HCT116 (cell line): ENCODE measurements at regions not wholly inside any gene's neighbourhood (a gene's known extent, or its start where the extent isn't known, plus 50 kb on each side); places are given as distances from the start of the nearest gene placed in this dataset.

Experiments
- ATAC-seq: fragments of 200-7000 bp; cut with Tn5 transposase; 2 replicates; pipeline ENCODE4 v1.9.1; 2020; ENCODE audit warnings: mild to moderate bottlenecking, moderate library complexity
- BruUV-seq: library from RNA; stranded (reverse); fragments of 400-500 nt; replicated peaks from 2 replicates; lab custom pipeline; 2021; lab: Mats Ljungman, UMichigan
- CTCF ChIA-PET: fragments of 300-600 bp; sonication (Branson Sonifier 250); formaldehyde crosslinking; loops from one replicate; lab custom pipeline; 2021; ENCODE audit warnings: antibody characterized with exemption; lab: Charles Lee
- POLR2A ChIA-PET: fragments of 300-600, 350-600 bp; sonication (Branson Sonifier 250); formaldehyde crosslinking; loops from one replicate; lab custom pipeline; 2021; ENCODE audit warnings: antibody characterized with exemption; lab: Charles Lee
- RAD21 ChIA-PET, 2 experiments: fragments of 300-600 bp; sonication (Branson Sonifier 250); formaldehyde crosslinking; loops; one replicate each; lab custom pipeline; 2023; ENCODE audit warnings: low total read pairs in 2 of 2; ENCODE audit not compliant: uncharacterized antibody in 2 of 2, unreplicated experiment in 2 of 2, low non-redundant PET in 1 of 2; lab: Charles Lee
- DNase-seq: peaks from one replicate; pipeline ENCODE4 v3.0.0-alpha.2; 2010; ENCODE audit warnings: low read depth, low spot score
- H2AFZ ChIP-seq: fragments of 200-600 bp; shearing (Covaris generic), sonication (generic); 2 replicates; pipeline ENCODE4 v1.6.1; 2017; ENCODE audit warnings: low read depth, mixed run types, mixed read lengths, antibody characterized with exemption, low read length; ENCODE audit not compliant: poor library complexity, severe bottlenecking
- H3K27ac ChIP-seq: 2 replicates; pipeline ENCODE4 v1.5.1; 2012; ENCODE audit warnings: low read depth, low read length
- H3K27me3 ChIP-seq: fragments of 200-600 bp; sonication (generic); 2 replicates; pipeline ENCODE4 v1.6.1; 2016; ENCODE audit warnings: mixed run types, low read length, mixed read lengths; ENCODE audit not compliant: insufficient read depth
- H3K36me3 ChIP-seq, 2 experiments: fragments of 200-500 bp in 1 of 2; fragments of 200-600 bp in 1 of 2; sonication (Bioruptor generic) in 1 of 2; sonication (generic) in 1 of 2; 2 replicates each; pipeline versions ENCODE4 v1.5.1 to v1.6.1; 2014 to 2016; ENCODE audit warnings: low read length in 2 of 2, inconsistent platforms in 1 of 2, mixed read lengths in 1 of 2, mixed run types in 1 of 2; ENCODE audit not compliant: insufficient read depth in 2 of 2, control insufficient read depth in 1 of 2
- H3K4me1 ChIP-seq, 2 experiments: fragments of 200-600 bp in 1 of 2; sonication (generic) in 1 of 2; 2 replicates each; pipeline versions ENCODE4 v1.5.1 to v1.6.1; 2012 to 2017; ENCODE audit warnings: low read length in 2 of 2, inconsistent platforms in 1 of 2, mild to moderate bottlenecking in 1 of 2, mixed read lengths in 1 of 2, mixed run types in 1 of 2, moderate library complexity in 1 of 2; ENCODE audit not compliant: insufficient read depth in 2 of 2, control insufficient read depth in 1 of 2
- H3K4me2 ChIP-seq: fragments of 200-600 bp; sonication (generic); 2 replicates; pipeline ENCODE4 v1.6.1; 2017; ENCODE audit warnings: mixed run types, low read length, mixed read lengths
- H3K4me3 ChIP-seq, 2 experiments: fragments of 200-600 bp in 1 of 2; sonication (generic) in 1 of 2; replicated peaks in 1 of 2; 2 replicates each; pipeline ENCODE4 v1.5.1; 2011 to 2016; ENCODE audit warnings: low read length in 2 of 2, control low read depth in 1 of 2, low read depth in 1 of 2, mild to moderate bottlenecking in 1 of 2, mixed read lengths in 1 of 2, mixed run types in 1 of 2
- H3K79me2 ChIP-seq: fragments of 200-600 bp; sonication (generic); 2 replicates; pipeline ENCODE4 v1.6.1; 2017; ENCODE audit warnings: mild to moderate bottlenecking, mixed run types, low read length, moderate library complexity, mixed read lengths; ENCODE audit not compliant: insufficient read depth
- H3K9ac ChIP-seq: fragments of 200-600 bp; sonication (generic); 2 replicates; pipeline ENCODE4 v1.6.1; 2016; ENCODE audit warnings: low read length, mixed read lengths
- H3K9me2 ChIP-seq: fragments of 200-600 bp; sonication (generic), shearing (Covaris generic); 2 replicates; pipeline ENCODE4 v1.6.1; 2017; ENCODE audit warnings: mixed run types, mild to moderate bottlenecking, moderate library complexity; ENCODE audit not compliant: insufficient read depth
- H3K9me3 ChIP-seq, 2 experiments: fragments of 200-500 bp in 1 of 2; fragments of 200-600 bp in 1 of 2; sonication (Bioruptor generic) in 1 of 2; sonication (generic) in 1 of 2; 2 replicates each; pipeline ENCODE4 v1.6.1; 2014 to 2017; ENCODE audit warnings: low read length in 2 of 2, mixed read lengths in 2 of 2, inconsistent platforms in 1 of 2, low read depth in 1 of 2, mild to moderate bottlenecking in 1 of 2, mixed run types in 1 of 2, moderate library complexity in 1 of 2; ENCODE audit not compliant: control insufficient read depth in 1 of 2, insufficient read depth in 1 of 2
- H4K20me1 ChIP-seq: fragments of 200-600 bp; sonication (generic), shearing (Covaris generic); 2 replicates; pipeline ENCODE4 v1.6.1; 2017; ENCODE audit warnings: mixed run types, mild to moderate bottlenecking, moderate library complexity; ENCODE audit not compliant: insufficient read depth
- CBX3 ChIP-seq: IDR thresholded peaks from 2 replicates; pipeline ENCODE4 v1.6.1; 2012; ENCODE audit warnings: low read depth
- CEBPB ChIP-seq: IDR thresholded peaks from 2 replicates; pipeline ENCODE4 v1.6.1; 2012; ENCODE audit warnings: low read depth
- ELF1 ChIP-seq: IDR thresholded peaks from 2 replicates; pipeline ENCODE4 v1.6.1; 2012; ENCODE audit warnings: low read depth, borderline replicate concordance
- EZH2 ChIP-seq: fragments of 200-600 bp; sonication (generic); IDR thresholded peaks from 2 replicates; pipeline ENCODE4 v1.6.1; 2017; ENCODE audit warnings: antibody characterized with exemption, mixed run types
- EZH2phosphoT487 ChIP-seq: fragments of 200-600 bp; IDR thresholded peaks from 2 replicates; pipeline ENCODE4 v1.6.1; 2018; ENCODE audit warnings: antibody characterized with exemption, borderline replicate concordance
- JUND ChIP-seq: IDR thresholded peaks from 2 replicates; pipeline ENCODE4 v1.6.1; 2012
- POLR2A ChIP-seq: IDR thresholded peaks from 2 replicates; pipeline ENCODE4 v1.7.0; 2011; ENCODE audit warnings: borderline replicate concordance; ENCODE audit not compliant: insufficient read depth, insufficient read length; ENCODE audit errors: extremely low read depth
- RAD21 ChIP-seq: IDR thresholded peaks from 2 replicates; pipeline ENCODE4 v1.6.1; 2012; ENCODE audit warnings: low read depth, mild to moderate bottlenecking
- SIN3A ChIP-seq: IDR thresholded peaks from 2 replicates; pipeline ENCODE4 v1.6.1; 2012; ENCODE audit warnings: low read depth
- SP1 ChIP-seq: IDR thresholded peaks from 2 replicates; pipeline ENCODE4 v1.6.1; 2012; ENCODE audit warnings: low read depth
- SRF ChIP-seq: IDR thresholded peaks from 2 replicates; pipeline ENCODE4 v1.6.1; 2012; ENCODE audit warnings: low read depth
- ZFX ChIP-seq: fragments of 450-650 bp; IDR thresholded peaks from 2 replicates; pipeline ENCODE4 v1.6.1; 2017
- ZNF274 ChIP-seq: fragments of 200-500 bp; sonication (Bioruptor generic); IDR thresholded peaks from 2 replicates; pipeline ENCODE4 v1.6.1; 2014; ENCODE audit warnings: mild to moderate bottlenecking, low read depth, low read length, inconsistent platforms
- intact Hi-C: fragments of 100-400 bp; cut with micrococcal nuclease; formaldehyde crosslinking; loops from 2 replicates; pipeline ENCODE4 v1.10.0; 2022
- TF ChIP-seq, protein P1 (sequence below): IDR thresholded peaks from 2 replicates; pipeline ENCODE4 v1.6.1; 2011; ENCODE audit warnings: mild to moderate bottlenecking, low read length, moderate library complexity; ENCODE audit not compliant: insufficient replicate concordance; ENCODE audit errors: extremely low read depth
- TF ChIP-seq, protein P2 (sequence below): IDR thresholded peaks from 2 replicates; pipeline ENCODE4 v1.6.1; 2012; ENCODE audit warnings: low read depth
- TF ChIP-seq, protein P3 (sequence below): IDR thresholded peaks from 2 replicates; pipeline ENCODE4 v1.6.1; 2012
- TF ChIP-seq, protein P4 (sequence below), 3 experiments: fragments of 200-600 bp in 1 of 3; sonication (generic) in 1 of 3; IDR thresholded peaks in 2 of 3; conservative IDR thresholded peaks in 1 of 3; 2 replicates each; pipeline ENCODE4 v1.5.1; 2012 to 2017; ENCODE audit warnings: low read depth in 2 of 3, low read length in 2 of 3, antibody characterized with exemption in 1 of 3, borderline replicate concordance in 1 of 3, control low read depth in 1 of 3, mild to moderate bottlenecking in 1 of 3, mixed read lengths in 1 of 3, mixed run types in 1 of 3, moderate library complexity in 1 of 3; ENCODE audit not compliant: insufficient read depth in 1 of 3

DNA sequence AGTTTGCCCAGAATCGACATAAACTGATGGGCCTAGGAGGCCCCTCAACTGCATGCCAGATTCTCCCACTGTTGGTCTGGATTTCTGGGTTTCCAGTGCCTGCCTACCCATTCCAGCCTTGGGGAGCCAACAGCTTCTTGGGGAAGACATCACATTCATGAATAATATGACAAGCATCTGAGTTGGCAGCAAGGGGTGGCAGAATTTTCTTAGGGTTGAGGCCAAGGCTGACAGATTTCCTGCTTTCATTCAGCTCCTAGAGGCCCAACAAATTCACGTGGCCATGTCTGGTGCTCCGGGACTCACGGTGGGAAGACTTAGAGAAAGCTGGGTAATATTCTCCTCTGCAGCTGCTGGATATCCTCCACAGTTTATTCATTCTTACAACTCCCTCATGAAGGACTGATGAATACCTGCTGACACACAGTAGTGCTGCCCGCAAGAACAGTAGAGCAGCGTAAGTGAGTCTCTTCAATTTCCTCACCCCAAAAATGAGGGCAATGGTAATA is 305.0 kb upstream of the TNC start:
- no peaks in the 10 kb centered on the region for H3K36me3 ChIP-seq
- RAD21 ChIA-PET, result no interaction called here
- no peak overlapping the region for H3K9ac ChIP-seq

More for the DNA sequence above, 305.0 kb upstream of the TNC start:
- Histone ChIP-seq H3K4me2 (no peak overlapping the region), H3K79me2 (no peaks in the 10 kb centered on the region), H3K27ac (no peak overlapping the region), H3K27me3 (no peaks in the 10 kb centered on the region), H3K9me3 (no peaks in the 10 kb centered on the region), H4K20me1 (no peaks in the 10 kb centered on the region), H3K4me1 (no peaks in the 10 kb centered on the region), H3K9me2 (no peaks in the 10 kb centered on the region), H3K4me3 (no peak overlapping the region), H2AFZ (no peak overlapping the region)
- ChIA-PET CTCF (no interaction called here), POLR2A (interaction anchor here (0.6 kb wide), 1 partner anchor 1234 kb away, joined by 3 read pairs; no protein-coding TSS in a partner anchor)
- ATAC-seq (no peak), DNase-seq (no peak)
- intact Hi-C loops, result no loop called here
- no TSS peak for BruUV-seq
- TF ChIP-seq JUND (no peak), SRF (no peak), EZH2phosphoT487 (no peak), ZNF274 (no peak), ELF1 (no peak), CEBPB (no peak), ZFX (no peak), CBX3 (no peak), SIN3A (no peak), EZH2 (no peak), RAD21 (no peak), SP1 (no peak), POLR2A (no peak)
- TF ChIP-seq, protein P1, sequence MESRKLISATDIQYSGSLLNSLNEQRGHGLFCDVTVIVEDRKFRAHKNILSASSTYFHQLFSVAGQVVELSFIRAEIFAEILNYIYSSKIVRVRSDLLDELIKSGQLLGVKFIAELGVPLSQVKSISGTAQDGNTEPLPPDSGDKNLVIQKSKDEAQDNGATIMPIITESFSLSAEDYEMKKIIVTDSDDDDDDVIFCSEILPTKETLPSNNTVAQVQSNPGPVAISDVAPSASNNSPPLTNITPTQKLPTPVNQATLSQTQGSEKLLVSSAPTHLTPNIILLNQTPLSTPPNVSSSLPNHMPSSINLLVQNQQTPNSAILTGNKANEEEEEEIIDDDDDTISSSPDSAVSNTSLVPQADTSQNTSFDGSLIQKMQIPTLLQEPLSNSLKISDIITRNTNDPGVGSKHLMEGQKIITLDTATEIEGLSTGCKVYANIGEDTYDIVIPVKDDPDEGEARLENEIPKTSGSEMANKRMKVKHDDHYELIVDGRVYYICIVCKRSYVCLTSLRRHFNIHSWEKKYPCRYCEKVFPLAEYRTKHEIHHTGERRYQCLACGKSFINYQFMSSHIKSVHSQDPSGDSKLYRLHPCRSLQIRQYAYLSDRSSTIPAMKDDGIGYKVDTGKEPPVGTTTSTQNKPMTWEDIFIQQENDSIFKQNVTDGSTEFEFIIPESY, result no peak
- TF ChIP-seq, protein P2, sequence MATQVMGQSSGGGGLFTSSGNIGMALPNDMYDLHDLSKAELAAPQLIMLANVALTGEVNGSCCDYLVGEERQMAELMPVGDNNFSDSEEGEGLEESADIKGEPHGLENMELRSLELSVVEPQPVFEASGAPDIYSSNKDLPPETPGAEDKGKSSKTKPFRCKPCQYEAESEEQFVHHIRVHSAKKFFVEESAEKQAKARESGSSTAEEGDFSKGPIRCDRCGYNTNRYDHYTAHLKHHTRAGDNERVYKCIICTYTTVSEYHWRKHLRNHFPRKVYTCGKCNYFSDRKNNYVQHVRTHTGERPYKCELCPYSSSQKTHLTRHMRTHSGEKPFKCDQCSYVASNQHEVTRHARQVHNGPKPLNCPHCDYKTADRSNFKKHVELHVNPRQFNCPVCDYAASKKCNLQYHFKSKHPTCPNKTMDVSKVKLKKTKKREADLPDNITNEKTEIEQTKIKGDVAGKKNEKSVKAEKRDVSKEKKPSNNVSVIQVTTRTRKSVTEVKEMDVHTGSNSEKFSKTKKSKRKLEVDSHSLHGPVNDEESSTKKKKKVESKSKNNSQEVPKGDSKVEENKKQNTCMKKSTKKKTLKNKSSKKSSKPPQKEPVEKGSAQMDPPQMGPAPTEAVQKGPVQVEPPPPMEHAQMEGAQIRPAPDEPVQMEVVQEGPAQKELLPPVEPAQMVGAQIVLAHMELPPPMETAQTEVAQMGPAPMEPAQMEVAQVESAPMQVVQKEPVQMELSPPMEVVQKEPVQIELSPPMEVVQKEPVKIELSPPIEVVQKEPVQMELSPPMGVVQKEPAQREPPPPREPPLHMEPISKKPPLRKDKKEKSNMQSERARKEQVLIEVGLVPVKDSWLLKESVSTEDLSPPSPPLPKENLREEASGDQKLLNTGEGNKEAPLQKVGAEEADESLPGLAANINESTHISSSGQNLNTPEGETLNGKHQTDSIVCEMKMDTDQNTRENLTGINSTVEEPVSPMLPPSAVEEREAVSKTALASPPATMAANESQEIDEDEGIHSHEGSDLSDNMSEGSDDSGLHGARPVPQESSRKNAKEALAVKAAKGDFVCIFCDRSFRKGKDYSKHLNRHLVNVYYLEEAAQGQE, result no peak
- TF ChIP-seq, protein P3, sequence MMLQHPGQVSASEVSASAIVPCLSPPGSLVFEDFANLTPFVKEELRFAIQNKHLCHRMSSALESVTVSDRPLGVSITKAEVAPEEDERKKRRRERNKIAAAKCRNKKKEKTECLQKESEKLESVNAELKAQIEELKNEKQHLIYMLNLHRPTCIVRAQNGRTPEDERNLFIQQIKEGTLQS, result no peak
- TF ChIP-seq, protein P4, sequence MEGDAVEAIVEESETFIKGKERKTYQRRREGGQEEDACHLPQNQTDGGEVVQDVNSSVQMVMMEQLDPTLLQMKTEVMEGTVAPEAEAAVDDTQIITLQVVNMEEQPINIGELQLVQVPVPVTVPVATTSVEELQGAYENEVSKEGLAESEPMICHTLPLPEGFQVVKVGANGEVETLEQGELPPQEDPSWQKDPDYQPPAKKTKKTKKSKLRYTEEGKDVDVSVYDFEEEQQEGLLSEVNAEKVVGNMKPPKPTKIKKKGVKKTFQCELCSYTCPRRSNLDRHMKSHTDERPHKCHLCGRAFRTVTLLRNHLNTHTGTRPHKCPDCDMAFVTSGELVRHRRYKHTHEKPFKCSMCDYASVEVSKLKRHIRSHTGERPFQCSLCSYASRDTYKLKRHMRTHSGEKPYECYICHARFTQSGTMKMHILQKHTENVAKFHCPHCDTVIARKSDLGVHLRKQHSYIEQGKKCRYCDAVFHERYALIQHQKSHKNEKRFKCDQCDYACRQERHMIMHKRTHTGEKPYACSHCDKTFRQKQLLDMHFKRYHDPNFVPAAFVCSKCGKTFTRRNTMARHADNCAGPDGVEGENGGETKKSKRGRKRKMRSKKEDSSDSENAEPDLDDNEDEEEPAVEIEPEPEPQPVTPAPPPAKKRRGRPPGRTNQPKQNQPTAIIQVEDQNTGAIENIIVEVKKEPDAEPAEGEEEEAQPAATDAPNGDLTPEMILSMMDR (IDR thresholded peaks at IDR 0.05 in 2 of 3, conservative IDR thresholded peaks at IDR 0.05 in 1 of 3; ENCODE audit: borderline replicate concordance in 1 of 3, insufficient read depth in 1 of 3, low read depth in 2 of 3, low read length in 2 of 3), result no peak
